GM12878 (cell line): ENCODE measurements at regions not wholly inside any gene's neighbourhood (a gene's known extent, or its start where the extent isn't known, plus 50 kb on each side); places are given as distances from the start of the nearest gene placed in this dataset.

Experiments used
- ATAC-seq: fragments of 200-7000 bp; cut with Tn5 transposase; 3 replicates; pipeline ENCODE4 v1.9.1; 2020; ENCODE audit warnings: mild to moderate bottlenecking, moderate library complexity
- BruUV-seq: library from RNA; stranded (reverse); fragments of 400-500 nt; replicated peaks from 2 replicates; lab custom pipeline; 2021; lab: Mats Ljungman, UMichigan
- CTCF ChIA-PET: fragments of 300-600 bp; sonication (Branson Sonifier 250); formaldehyde crosslinking; extraction: SDS; loops from one replicate; lab custom pipeline; 2021; ENCODE audit warnings: inconsistent platforms; lab: Yijun Ruan, JAX
- POLR2A ChIA-PET: fragments of 350-600 bp; formaldehyde crosslinking; extraction: SDS; loops from one replicate; lab custom pipeline; 2021; ENCODE audit warnings: inconsistent platforms; lab: Charles Lee
- RAD21 ChIA-PET: fragments of 300-600 bp; sonication (Branson Sonifier 250); formaldehyde crosslinking; loops from one replicate; lab custom pipeline; 2023; ENCODE audit warnings: antibody characterized with exemption; ENCODE audit not compliant: unreplicated experiment; lab: Charles Lee
- SMC1A ChIA-PET: fragments of 300-600 bp; sonication (Branson Sonifier 250); formaldehyde crosslinking; loops from one replicate; lab custom pipeline; 2023; ENCODE audit not compliant: unreplicated experiment, uncharacterized antibody; lab: Charles Lee
- DNase-seq: peaks from one replicate; pipeline ENCODE4 v3.0.0-alpha.2; 2011; ENCODE audit warnings: low read depth, low spot score
- FAIRE-seq: peaks from 3 replicates; lab custom pipeline; 2011; peaks lifted over from hg19 to GRCh38; lab: Jason Lieb, UNC
- H2AFZ ChIP-seq: 2 replicates; pipeline ENCODE4 v1.6.0; 2011; ENCODE audit warnings: low read depth, low read length, control low read depth; ENCODE audit not compliant: control insufficient read depth
- H3K27ac ChIP-seq: 2 replicates; pipeline ENCODE4 v1.5.1; 2011; ENCODE audit warnings: control low read depth; ENCODE audit not compliant: control insufficient read depth, insufficient read depth
- H3K27me3 ChIP-seq, 2 experiments: replicated peaks in 1 of 2; 2 replicates each; pipeline versions ENCODE4 v1.6.0 to v1.6.1; 2011; ENCODE audit warnings: low read length in 1 of 2; ENCODE audit not compliant: control insufficient read depth in 2 of 2, insufficient read depth in 2 of 2
- H3K36me3 ChIP-seq, 2 experiments: 2 replicates each; pipeline ENCODE4 v1.5.1; 2011; ENCODE audit warnings: low read length in 1 of 2; ENCODE audit not compliant: control insufficient read depth in 2 of 2, insufficient read depth in 2 of 2
- H3K4me1 ChIP-seq: 2 replicates; pipeline ENCODE4 v1.6.1; 2011; ENCODE audit warnings: mild to moderate bottlenecking, low read length, moderate library complexity, mixed read lengths; ENCODE audit not compliant: control insufficient read depth, insufficient read depth
- H3K4me2 ChIP-seq: 2 replicates; pipeline ENCODE4 v1.6.0; 2011; ENCODE audit warnings: control low read depth; ENCODE audit not compliant: control insufficient read depth, insufficient read depth
- H3K4me3 ChIP-seq: fragments of 200-600 bp; sonication (generic); 2 replicates; pipeline ENCODE4 v1.5.1; 2016
- H3K79me2 ChIP-seq: 2 replicates; pipeline ENCODE4 v1.6.0; 2011; ENCODE audit warnings: low read length; ENCODE audit not compliant: control insufficient read depth, insufficient read depth
- H3K9ac ChIP-seq: 2 replicates; pipeline ENCODE4 v1.8.0; 2011; ENCODE audit warnings: low read length, control low read depth, mixed read lengths; ENCODE audit not compliant: control insufficient read depth, insufficient read depth
- H3K9me3 ChIP-seq: replicated peaks from 3 replicates; pipeline ENCODE4 v1.5.1; 2011; ENCODE audit warnings: mild to moderate bottlenecking, low read length; ENCODE audit not compliant: control insufficient read depth, insufficient read depth
- H4K20me1 ChIP-seq: 2 replicates; pipeline ENCODE4 v1.6.0; 2011; ENCODE audit not compliant: control insufficient read depth, insufficient read depth
- CREB1 ChIP-seq: IDR thresholded peaks from 2 replicates; pipeline ENCODE4 v1.6.1; 2012; ENCODE audit warnings: low read depth, mild to moderate bottlenecking, inconsistent platforms
- HSF1 ChIP-seq: fragments of 150-350 bp; IDR thresholded peaks from 2 replicates; pipeline ENCODE4 v1.6.1; 2014; ENCODE audit warnings: mild to moderate bottlenecking, low read depth, low read length
- KLF5 ChIP-seq: fragments of 450-650 bp; IDR thresholded peaks from 2 replicates; pipeline ENCODE4 v1.6.1; 2014; ENCODE audit warnings: mild to moderate bottlenecking; ENCODE audit not compliant: partially characterized antibody
- RBBP5 ChIP-seq: fragments of 200-600 bp; sonication (generic); conservative IDR thresholded peaks from 2 replicates; pipeline ENCODE4 v1.6.1; 2016
- SKIL ChIP-seq: fragments of 450-650 bp; IDR thresholded peaks from 2 replicates; pipeline ENCODE4 v1.6.1; 2017; ENCODE audit warnings: mild to moderate bottlenecking, low read depth, inconsistent platforms; ENCODE audit not compliant: poor library complexity, severe bottlenecking
- SUZ12 ChIP-seq: fragments of 200-600 bp; sonication (generic); IDR thresholded peaks from one replicate; pipeline ENCODE4 v1.6.1; 2018; ENCODE audit warnings: antibody characterized with exemption, mild to moderate bottlenecking; ENCODE audit not compliant: unreplicated experiment
- TAF1 ChIP-seq: IDR thresholded peaks from 2 replicates; pipeline ENCODE4 v1.6.1; 2011; ENCODE audit warnings: mild to moderate bottlenecking, low read depth, low read length, borderline replicate concordance
- WGBS: methylation state at CpG from one replicate; pipeline ENCODE4 v1.1.6; 2016; ENCODE audit warnings: low lambda C conversion rate; ENCODE audit not compliant: insufficient replicate concordance, insufficient coverage; ENCODE audit errors: missing lambda C conversion rate; 5-methylcytosine and 5-hydroxymethylcytosine counted together
- in situ Hi-C: fragments of 300-500 bp; cut with MboI; formaldehyde crosslinking; loops from 9 replicates; pipeline ENCODE4 v1.14.3; 2018; ENCODE audit warnings: mixed read lengths
- intact Hi-C: fragments of 100-400 bp; cut with micrococcal nuclease; formaldehyde crosslinking; loops from one replicate; pipeline ENCODE4 v1.14.2; 2022; ENCODE audit not compliant: unreplicated experiment

GRCh38 chr18:10226971-10227370 is 227.5 kb upstream of the APCDD1 start:
- ChIA-PET RAD21 (no interaction called here), POLR2A (no interaction called here), SMC1A (no interaction called here), CTCF (no interaction called here)
- no TSS peak for BruUV-seq
- TF ChIP-seq HSF1: no peak
- H3K27me3 ChIP-seq: no peaks in the 10 kb centered on the region
- DNase-seq (no peak), ATAC-seq (no peak), FAIRE-seq (no peak)
- 16% methylated on average over 2 of the region's 2 CpGs for WGBS
- no peak overlapping the region for H3K4me3 ChIP-seq
- H3K4me1 ChIP-seq: no peaks in the 10 kb centered on the region
- no peaks in the 10 kb centered on the region; the same call in 2 of the 3 replicates for H3K9me3 ChIP-seq
- no peaks in the 10 kb centered on the region for H4K20me1 ChIP-seq
- no peak overlapping the region for H3K27ac ChIP-seq
- no peak overlapping the region for H2AFZ ChIP-seq
- intact Hi-C loops: no loop called here
- H3K36me3 ChIP-seq: no peaks in the 10 kb centered on the region
- in situ Hi-C loops: no loop called here
- no peak overlapping the region for H3K4me2 ChIP-seq
- H3K79me2 ChIP-seq: no peaks in the 10 kb centered on the region
- no peak overlapping the region for H3K9ac ChIP-seq

- Histone ChIP-seq H3K27ac (no peak overlapping the region), H3K27me3 (no peaks in the 10 kb centered on the region), H3K9me3 (no peaks in the 10 kb centered on the region; the same call in 2 of the 3 replicates), H3K36me3 (no peaks in the 10 kb centered on the region), H3K4me2 (no peak overlapping the region), H3K79me2 (no peaks in the 10 kb centered on the region), H3K9ac (no peak overlapping the region), H4K20me1 (no peaks in the 10 kb centered on the region)
- no peak for FAIRE-seq
- no peak for ATAC-seq
- BruUV-seq: no TSS peak
- RAD21 ChIA-PET: no interaction called here
- intact Hi-C loops: no loop called here
- no peak for DNase-seq
- TF ChIP-seq TAF1 (no peak), SUZ12 (no peak), SKIL (no peak), KLF5 (no peak), RBBP5 (no peak), CREB1 (no peak)
- TF ChIP-seq, all 136 proteins: peak for 0
- no peaks in the 10 kb centered on the region for H3K4me1 ChIP-seq
- ChIA-PET CTCF (no interaction called here), SMC1A (no interaction called here), POLR2A (no interaction called here)
- in situ Hi-C loops: no loop called here
- H2AFZ ChIP-seq: no peak overlapping the region
- no peak overlapping the region for H3K4me3 ChIP-seq
Observed at GRCh38 chr18:10228326-10228725, 226.1 kb upstream of the APCDD1 start.
